ENCODE measurements at regions not wholly inside any gene's neighbourhood (a gene's known extent, or its start where the extent isn't known, plus 50 kb on each side); places are given as distances from the start of the nearest gene placed in this dataset.

DNA sequence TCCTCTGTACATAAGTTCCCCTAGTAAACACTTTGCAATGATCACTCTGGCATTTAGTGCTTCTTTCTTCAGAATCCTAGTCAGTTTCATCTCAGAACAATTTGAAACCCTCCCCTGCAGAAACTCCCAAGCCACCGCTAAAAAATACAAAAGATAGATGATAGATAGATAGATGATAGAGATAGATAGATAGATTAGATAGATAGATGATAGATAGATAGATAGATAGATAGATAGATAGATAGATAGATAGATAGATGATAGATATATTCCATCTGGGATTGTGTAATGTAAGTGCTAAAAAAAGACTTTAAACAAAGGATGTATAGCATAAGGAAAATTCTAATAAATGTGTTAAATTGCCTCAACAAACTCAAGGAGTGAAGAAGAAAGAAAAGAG lies 212.6 kb upstream of the POGK start:
- Histone ChIP-seq H3K4me1 (no peaks in the 10 kb centered on the region), H3K9me3 (no peaks in the 10 kb centered on the region), H3K27ac (no peak overlapping the region), H3K4me3 (no peak overlapping the region), H3K27me3 (no peaks in the 10 kb centered on the region), H3K36me3 (no peaks in the 10 kb centered on the region)
- 90% methylated on average over 1 of the region's 1 CpG for WGBS
- no peak for DNase-seq (ENCODE audit: low spot score in 2 of 2)
- TF ChIP-seq EP300 (IDR thresholded peaks at IDR 0.05) (no peak), POLR2A (IDR thresholded peaks at IDR 0.05) (no peak), POLR2AphosphoS5 (IDR thresholded peaks at IDR 0.05) (no peak)
- TF ChIP-seq, protein P1, sequence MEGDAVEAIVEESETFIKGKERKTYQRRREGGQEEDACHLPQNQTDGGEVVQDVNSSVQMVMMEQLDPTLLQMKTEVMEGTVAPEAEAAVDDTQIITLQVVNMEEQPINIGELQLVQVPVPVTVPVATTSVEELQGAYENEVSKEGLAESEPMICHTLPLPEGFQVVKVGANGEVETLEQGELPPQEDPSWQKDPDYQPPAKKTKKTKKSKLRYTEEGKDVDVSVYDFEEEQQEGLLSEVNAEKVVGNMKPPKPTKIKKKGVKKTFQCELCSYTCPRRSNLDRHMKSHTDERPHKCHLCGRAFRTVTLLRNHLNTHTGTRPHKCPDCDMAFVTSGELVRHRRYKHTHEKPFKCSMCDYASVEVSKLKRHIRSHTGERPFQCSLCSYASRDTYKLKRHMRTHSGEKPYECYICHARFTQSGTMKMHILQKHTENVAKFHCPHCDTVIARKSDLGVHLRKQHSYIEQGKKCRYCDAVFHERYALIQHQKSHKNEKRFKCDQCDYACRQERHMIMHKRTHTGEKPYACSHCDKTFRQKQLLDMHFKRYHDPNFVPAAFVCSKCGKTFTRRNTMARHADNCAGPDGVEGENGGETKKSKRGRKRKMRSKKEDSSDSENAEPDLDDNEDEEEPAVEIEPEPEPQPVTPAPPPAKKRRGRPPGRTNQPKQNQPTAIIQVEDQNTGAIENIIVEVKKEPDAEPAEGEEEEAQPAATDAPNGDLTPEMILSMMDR (IDR thresholded peaks at IDR 0.05), result no peak

DNA sequence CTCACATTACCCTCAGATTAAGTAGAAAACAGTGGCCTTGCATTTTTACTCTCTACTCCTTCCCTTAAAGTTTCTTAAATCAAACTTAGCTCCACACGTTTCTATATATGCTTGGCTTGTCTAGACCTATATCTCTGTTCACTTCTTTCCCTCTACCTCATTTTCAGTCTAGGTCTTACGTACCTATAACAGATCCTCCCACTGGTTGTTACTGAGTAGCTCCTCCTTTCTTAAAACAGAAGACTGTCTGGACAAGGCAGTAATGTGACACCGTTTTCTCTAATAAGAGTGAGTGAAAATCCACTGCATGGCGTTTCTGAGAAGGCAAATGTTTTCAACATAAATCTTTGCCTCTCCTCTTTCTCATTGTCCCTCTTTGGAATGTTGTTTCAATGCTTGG lies 211.7 kb upstream of the POGK start:
- WGBS, result 44% methylated on average over 4 of the region's 4 CpGs
- Histone ChIP-seq H3K4me1 (no peaks in the 10 kb centered on the region), H3K27me3 (no peaks in the 10 kb centered on the region), H3K4me3 (no peak overlapping the region), H3K9me3 (no peaks in the 10 kb centered on the region), H3K36me3 (no peaks in the 10 kb centered on the region), H3K27ac (no peak overlapping the region)
- TF ChIP-seq, protein P1 (IDR thresholded peaks at IDR 0.05), result no peak
- TF ChIP-seq POLR2AphosphoS5 (IDR thresholded peaks at IDR 0.05) (no peak), POLR2A (IDR thresholded peaks at IDR 0.05) (no peak), EP300 (IDR thresholded peaks at IDR 0.05) (no peak)
- no peak for DNase-seq (ENCODE audit: low spot score in 2 of 2)

DNA sequence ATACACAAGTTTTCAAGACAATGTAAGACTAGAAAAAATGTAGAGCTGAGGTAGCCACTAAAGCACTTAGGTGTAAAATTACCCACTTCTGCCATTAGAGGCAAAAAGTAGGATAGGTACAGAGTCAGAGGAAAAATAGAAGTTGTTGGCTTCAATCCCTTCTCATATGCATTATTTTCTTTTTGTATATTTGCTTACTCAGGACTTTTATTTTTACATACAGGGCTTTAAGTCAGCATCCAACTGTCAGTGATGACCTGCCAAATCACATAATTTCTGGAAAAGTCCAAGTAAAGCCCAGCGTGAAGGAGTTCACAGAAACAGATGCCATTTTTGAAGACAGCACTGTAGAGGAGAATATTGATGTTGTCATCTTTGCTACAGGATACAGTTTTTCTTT lies 211.0 kb upstream of the POGK start:
- H3K27ac ChIP-seq, result no peak overlapping the region
- no peak overlapping the region for H3K4me3 ChIP-seq
- H3K27me3 ChIP-seq, result no peaks in the 10 kb centered on the region
- TF ChIP-seq, protein P1 (IDR thresholded peaks at IDR 0.05), result no peak
- TF ChIP-seq EP300 (IDR thresholded peaks at IDR 0.05) (no peak), POLR2A (IDR thresholded peaks at IDR 0.05) (no peak), POLR2AphosphoS5 (IDR thresholded peaks at IDR 0.05) (no peak)
- H3K9me3 ChIP-seq, result no peaks in the 10 kb centered on the region
- DNase-seq (ENCODE audit: low spot score in 2 of 2), result no peak
- H3K36me3 ChIP-seq, result no peaks in the 10 kb centered on the region
- H3K4me1 ChIP-seq, result no peaks in the 10 kb centered on the region
- WGBS, result 59% methylated on average over 1 of the region's 1 CpG

DNA sequence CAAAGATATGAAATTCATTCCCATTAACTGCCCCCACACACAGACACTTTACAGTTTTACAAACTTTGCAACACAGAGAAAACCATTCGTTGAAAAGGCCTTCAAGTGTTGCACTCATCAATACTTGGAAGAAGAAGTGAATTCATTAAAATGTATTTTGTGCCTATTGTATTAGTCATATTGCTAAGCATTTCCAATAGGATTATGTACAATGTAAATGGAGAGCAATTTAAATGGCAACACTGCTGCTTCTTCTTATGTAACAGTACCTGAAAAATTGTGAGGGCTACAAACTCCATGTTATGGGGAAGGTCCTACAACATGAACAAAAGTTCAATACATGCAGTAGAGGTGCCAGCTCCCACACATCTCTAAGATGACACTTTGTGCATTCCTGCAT lies 209.3 kb upstream of the POGK start:
- Histone ChIP-seq H3K4me3 (no peak overlapping the region), H3K27ac (no peak overlapping the region), H3K36me3 (no peaks in the 10 kb centered on the region), H3K9me3 (no peaks in the 10 kb centered on the region), H3K27me3 (no peaks in the 10 kb centered on the region), H3K4me1 (no peaks in the 10 kb centered on the region)
- DNase-seq (ENCODE audit: low spot score in 2 of 2), result no peak
- WGBS, result 69% methylated on average over 1 of the region's 1 CpG
- TF ChIP-seq POLR2AphosphoS5 (IDR thresholded peaks at IDR 0.05) (no peak), EP300 (IDR thresholded peaks at IDR 0.05) (no peak), POLR2A (IDR thresholded peaks at IDR 0.05) (no peak)
- TF ChIP-seq, protein P1 (IDR thresholded peaks at IDR 0.05), result no peak

DNA sequence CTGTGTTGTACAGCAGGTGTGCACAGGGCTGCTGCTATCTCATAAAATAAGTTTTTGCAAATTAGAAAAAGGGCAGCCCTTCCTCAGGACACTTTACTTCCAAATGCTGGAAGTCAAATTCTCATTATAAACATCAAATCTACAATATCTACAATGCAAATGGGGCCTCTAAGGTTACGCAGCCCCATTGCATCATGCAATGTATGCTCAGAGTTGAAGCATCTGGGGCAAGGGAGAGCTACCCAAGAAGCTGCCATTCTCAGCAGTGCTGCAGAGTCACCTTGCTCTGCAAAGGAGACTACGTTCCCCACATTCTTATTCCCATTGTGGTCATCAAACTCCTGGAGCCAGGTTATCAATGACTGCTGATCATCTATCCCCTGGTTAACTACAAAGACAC lies 208.9 kb upstream of the POGK start:
- H3K36me3 ChIP-seq, result no peaks in the 10 kb centered on the region
- H3K27ac ChIP-seq, result no peak overlapping the region
- 85% methylated on average over 2 of the region's 2 CpGs for WGBS
- H3K4me3 ChIP-seq, result no peak overlapping the region
- H3K9me3 ChIP-seq, result no peaks in the 10 kb centered on the region
- no peaks in the 10 kb centered on the region for H3K27me3 ChIP-seq
- no peak for DNase-seq (ENCODE audit: low spot score in 2 of 2)
- H3K4me1 ChIP-seq, result no peaks in the 10 kb centered on the region
- TF ChIP-seq POLR2A (IDR thresholded peaks at IDR 0.05) (no peak), POLR2AphosphoS5 (IDR thresholded peaks at IDR 0.05) (no peak)
- TF ChIP-seq, protein P1 (IDR thresholded peaks at IDR 0.05), result no peak
